Keratinocyte (primary cell): ENCODE measurements at regions not wholly inside any gene's neighbourhood (a gene's known extent, or its start where the extent isn't known, plus 50 kb on each side); places are given as distances from the start of the nearest gene placed in this dataset.

Source experiments
- DNase-seq: peaks from one replicate; pipeline ENCODE4 v3.0.0-alpha.2; 2011; ENCODE audit warnings: low read depth, missing footprints, low spot score
- FAIRE-seq: peaks from 2 replicates; lab custom pipeline; 2011; peaks lifted over from hg19 to GRCh38; lab: Jason Lieb, UNC
- H2AFZ ChIP-seq: 2 replicates; pipeline ENCODE4 v1.6.0; 2012; ENCODE audit warnings: low read length, control low read depth, inconsistent platforms; ENCODE audit not compliant: control insufficient read depth
- H3K27ac ChIP-seq: 2 replicates; pipeline ENCODE4 v1.5.1; 2011; ENCODE audit warnings: low read length; ENCODE audit not compliant: control insufficient read depth, insufficient read depth
- H3K27me3 ChIP-seq: 3 replicates; pipeline ENCODE4 v1.6.0; 2011; ENCODE audit warnings: low read length; ENCODE audit not compliant: control insufficient read depth, insufficient read depth; ENCODE audit errors: extremely low read depth
- H3K36me3 ChIP-seq, 2 experiments: 2 replicates in 1 of 2; 3 replicates in 1 of 2; pipeline ENCODE4 v1.5.1; 2011; ENCODE audit warnings: low read length in 2 of 2, mild to moderate bottlenecking in 1 of 2; ENCODE audit not compliant: control insufficient read depth in 2 of 2, insufficient read depth in 2 of 2; ENCODE audit errors: extremely low read depth in 1 of 2
- H3K4me1 ChIP-seq: 3 replicates; pipeline ENCODE4 v1.5.1; 2011; ENCODE audit warnings: low read length; ENCODE audit not compliant: control insufficient read depth, insufficient read depth; ENCODE audit errors: extremely low read depth
- H3K4me2 ChIP-seq: 3 replicates; pipeline ENCODE4 v1.6.0; 2011; ENCODE audit warnings: low read depth, low read length; ENCODE audit not compliant: control insufficient read depth, insufficient read depth; ENCODE audit errors: extremely low read depth
- H3K4me3 ChIP-seq, 3 experiments: fragments of 200-600 bp in 1 of 3; sonication (generic) in 1 of 3; 2 replicates in 2 of 3; 3 replicates in 1 of 3; pipeline ENCODE4 v1.5.1; 2011 to 2016; ENCODE audit warnings: low read length in 3 of 3, mild to moderate bottlenecking in 3 of 3, control low read depth in 2 of 3, inconsistent platforms in 1 of 3, low read depth in 1 of 3, mixed read lengths in 1 of 3, mixed run types in 1 of 3, moderate library complexity in 1 of 3; ENCODE audit not compliant: control insufficient read depth in 2 of 3, insufficient read depth in 2 of 3; ENCODE audit errors: extremely low read depth in 1 of 3
- H3K79me2 ChIP-seq: 2 replicates; pipeline ENCODE4 v1.6.0; 2012; ENCODE audit warnings: low read length; ENCODE audit not compliant: control insufficient read depth, insufficient read depth
- H3K9ac ChIP-seq: 3 replicates; pipeline ENCODE4 v1.6.0; 2011; ENCODE audit warnings: low read length; ENCODE audit not compliant: control insufficient read depth, insufficient read depth; ENCODE audit errors: extremely low read depth
- H3K9me1 ChIP-seq: 3 replicates; pipeline ENCODE4 v1.6.0; 2011; ENCODE audit warnings: low read length; ENCODE audit not compliant: control insufficient read depth, insufficient read depth; ENCODE audit errors: extremely low read depth
- H3K9me3 ChIP-seq: 2 replicates; pipeline ENCODE4 v1.5.1; 2012; ENCODE audit warnings: low read depth, low read length; ENCODE audit not compliant: control insufficient read depth
- H4K20me1 ChIP-seq: 3 replicates; pipeline ENCODE4 v1.6.0; 2011; ENCODE audit warnings: low read length; ENCODE audit not compliant: control insufficient read depth, insufficient read depth; ENCODE audit errors: extremely low read depth
- EZH2 ChIP-seq: IDR thresholded peaks from one replicate; pipeline ENCODE4 v1.6.1; 2012; ENCODE audit warnings: inconsistent platforms, mild to moderate bottlenecking, low read length, moderate library complexity
- dilution Hi-C: fragments of 300-500 bp; cut with MboI; formaldehyde crosslinking; loops from one replicate; pipeline ENCODE4 v1.7.0; 2020; ENCODE audit warnings: low sequenced_read_pairs; ENCODE audit not compliant: extremely low pct_ligation_motif_present
- TF ChIP-seq, protein P1 (sequence below), 3 experiments: IDR thresholded peaks in 1 of 3; conservative IDR thresholded peaks in 1 of 3; optimal IDR thresholded peaks in 1 of 3; 2 replicates in 2 of 3; 3 replicates in 1 of 3; pipeline versions ENCODE3 to v1.5.1; 2011; ENCODE audit warnings: low read length in 3 of 3, mild to moderate bottlenecking in 3 of 3, moderate library complexity in 2 of 3, control low read depth in 1 of 3, inconsistent platforms in 1 of 3; ENCODE audit not compliant: insufficient read depth in 2 of 3; ENCODE audit errors: extremely low read depth in 1 of 3

DNA sequence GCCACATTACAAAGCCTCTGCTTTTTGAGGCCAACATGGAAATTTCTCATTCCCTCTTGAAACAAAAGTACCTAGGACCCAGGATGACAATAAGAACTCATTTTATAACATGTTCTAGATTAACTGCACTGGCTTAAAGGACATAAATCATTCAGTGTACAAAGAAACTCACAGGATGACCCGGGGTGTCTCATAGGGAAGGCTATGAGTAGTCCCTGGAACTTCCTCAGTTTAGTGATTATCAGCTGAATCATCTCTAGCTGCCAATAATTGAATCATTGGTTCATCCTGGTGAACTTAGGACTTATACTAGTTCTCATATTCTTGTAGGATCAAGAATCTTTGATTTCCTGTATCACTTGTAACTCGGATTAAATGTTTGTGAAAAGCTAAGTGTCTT lies 95.8 kb upstream of the WDR1 start:
- Histone ChIP-seq H3K4me2 (peak overlapping the region; percentile 32), H4K20me1 (no peaks in the 10 kb centered on the region), H3K9me3 (no peaks in the 10 kb centered on the region), H3K4me3 (no peak overlapping the region), H2AFZ (peak overlapping the region; percentile 19), H3K27me3 (no peaks in the 10 kb centered on the region), H3K4me1 (peaks cover 14% of the 10 kb centered on the region), H3K27ac (peak overlapping the region; percentile 26), H3K9ac (no peak overlapping the region), H3K36me3 (no peaks in the 10 kb centered on the region), H3K79me2 (no peaks in the 10 kb centered on the region), H3K9me1 (no peaks in the 10 kb centered on the region)
- TF ChIP-seq, protein P1, sequence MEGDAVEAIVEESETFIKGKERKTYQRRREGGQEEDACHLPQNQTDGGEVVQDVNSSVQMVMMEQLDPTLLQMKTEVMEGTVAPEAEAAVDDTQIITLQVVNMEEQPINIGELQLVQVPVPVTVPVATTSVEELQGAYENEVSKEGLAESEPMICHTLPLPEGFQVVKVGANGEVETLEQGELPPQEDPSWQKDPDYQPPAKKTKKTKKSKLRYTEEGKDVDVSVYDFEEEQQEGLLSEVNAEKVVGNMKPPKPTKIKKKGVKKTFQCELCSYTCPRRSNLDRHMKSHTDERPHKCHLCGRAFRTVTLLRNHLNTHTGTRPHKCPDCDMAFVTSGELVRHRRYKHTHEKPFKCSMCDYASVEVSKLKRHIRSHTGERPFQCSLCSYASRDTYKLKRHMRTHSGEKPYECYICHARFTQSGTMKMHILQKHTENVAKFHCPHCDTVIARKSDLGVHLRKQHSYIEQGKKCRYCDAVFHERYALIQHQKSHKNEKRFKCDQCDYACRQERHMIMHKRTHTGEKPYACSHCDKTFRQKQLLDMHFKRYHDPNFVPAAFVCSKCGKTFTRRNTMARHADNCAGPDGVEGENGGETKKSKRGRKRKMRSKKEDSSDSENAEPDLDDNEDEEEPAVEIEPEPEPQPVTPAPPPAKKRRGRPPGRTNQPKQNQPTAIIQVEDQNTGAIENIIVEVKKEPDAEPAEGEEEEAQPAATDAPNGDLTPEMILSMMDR (optimal IDR thresholded peaks at IDR 0.05 in 1 of 3, IDR thresholded peaks at IDR 0.05 in 1 of 3, conservative IDR thresholded peaks at IDR 0.05 in 1 of 3; ENCODE audit: extremely low read depth in 1 of 3, insufficient read depth in 2 of 3, low read length in 3 of 3), result no peak
- dilution Hi-C loops, result no loop called here
- FAIRE-seq (peak; percentile 86), DNase-seq (no peak)

DNA sequence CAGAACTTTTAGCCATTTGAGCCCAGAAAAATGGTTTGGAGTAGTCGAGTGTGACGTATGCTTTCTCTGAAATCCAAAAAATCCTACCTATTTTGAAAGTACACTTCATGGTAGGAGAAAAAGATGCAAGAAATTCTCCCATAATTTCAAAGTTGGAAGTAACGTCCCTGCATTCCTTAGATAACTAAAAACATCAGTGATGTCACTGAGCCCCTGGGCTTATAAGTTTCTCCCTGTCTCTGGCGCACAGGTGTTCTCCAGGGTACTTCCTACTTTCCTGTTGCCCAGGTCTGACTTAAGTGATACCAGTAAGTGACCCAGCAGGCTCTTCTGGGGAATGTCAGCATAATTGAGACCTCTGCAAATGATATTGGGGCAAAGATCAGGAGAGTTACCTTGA lies 90.5 kb upstream of the WDR1 start:
- dilution Hi-C loops, result no loop called here
- Histone ChIP-seq H3K4me2 (no peak overlapping the region), H3K9me1 (no peaks in the 10 kb centered on the region), H3K4me1 (peaks cover 4% of the 10 kb centered on the region), H2AFZ (no peak overlapping the region), H3K9me3 (no peaks in the 10 kb centered on the region), H4K20me1 (no peaks in the 10 kb centered on the region), H3K9ac (no peak overlapping the region), H3K27me3 (no peaks in the 10 kb centered on the region), H3K27ac (no peak overlapping the region), H3K4me3 (no peak overlapping the region), H3K36me3 (no peaks in the 10 kb centered on the region), H3K79me2 (no peaks in the 10 kb centered on the region)
- FAIRE-seq (no peak), DNase-seq (no peak)
- TF ChIP-seq, protein P1 (optimal IDR thresholded peaks at IDR 0.05 in 1 of 3, IDR thresholded peaks at IDR 0.05 in 1 of 3, conservative IDR thresholded peaks at IDR 0.05 in 1 of 3; ENCODE audit: extremely low read depth in 1 of 3, insufficient read depth in 2 of 3, low read length in 3 of 3), result no peak
- TF ChIP-seq EZH2, result no peak
